ENCODE measurements at regions not wholly inside any gene's neighbourhood (a gene's known extent, or its start where the extent isn't known, plus 50 kb on each side); places are given as distances from the start of the nearest gene placed in this dataset.

DNA sequence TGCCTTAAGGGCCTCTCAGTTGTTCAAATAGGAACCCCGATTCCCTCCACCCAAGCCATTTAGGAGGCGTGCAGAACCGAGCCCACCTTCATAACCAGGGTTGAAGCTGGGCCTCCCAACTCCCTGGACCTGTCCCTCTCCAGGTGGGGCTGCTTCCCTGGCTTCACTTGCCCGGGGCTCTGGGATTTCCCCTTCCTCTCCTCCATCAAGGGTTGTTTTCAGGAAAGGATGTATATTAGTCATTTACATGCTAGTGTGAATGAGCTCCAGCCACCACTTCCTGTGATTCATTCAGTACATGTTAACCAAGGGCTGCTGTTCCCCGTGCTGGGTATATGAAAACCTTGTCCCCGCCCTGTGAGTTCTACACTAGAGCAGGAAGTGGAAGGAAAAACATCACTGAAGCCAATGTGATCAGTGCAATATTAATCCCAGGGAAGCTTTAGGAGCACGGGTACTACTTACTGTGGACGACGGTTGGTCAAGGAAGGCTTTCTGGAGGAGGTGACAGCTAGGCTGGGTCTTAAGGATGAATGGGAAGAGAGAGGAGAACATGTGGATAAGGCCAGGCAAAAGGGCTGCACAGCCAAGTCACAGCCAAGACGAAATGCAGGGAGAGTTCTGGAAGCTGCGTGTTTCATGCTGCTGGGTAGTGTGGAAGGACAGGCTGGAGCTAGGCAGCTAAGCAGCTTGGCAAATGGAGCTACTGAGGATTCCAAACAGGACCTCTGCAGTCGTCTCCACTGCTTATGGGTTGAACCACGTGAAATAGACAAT lies 150.1 kb upstream of the SHH start:
- TF ChIP-seq, protein P1, sequence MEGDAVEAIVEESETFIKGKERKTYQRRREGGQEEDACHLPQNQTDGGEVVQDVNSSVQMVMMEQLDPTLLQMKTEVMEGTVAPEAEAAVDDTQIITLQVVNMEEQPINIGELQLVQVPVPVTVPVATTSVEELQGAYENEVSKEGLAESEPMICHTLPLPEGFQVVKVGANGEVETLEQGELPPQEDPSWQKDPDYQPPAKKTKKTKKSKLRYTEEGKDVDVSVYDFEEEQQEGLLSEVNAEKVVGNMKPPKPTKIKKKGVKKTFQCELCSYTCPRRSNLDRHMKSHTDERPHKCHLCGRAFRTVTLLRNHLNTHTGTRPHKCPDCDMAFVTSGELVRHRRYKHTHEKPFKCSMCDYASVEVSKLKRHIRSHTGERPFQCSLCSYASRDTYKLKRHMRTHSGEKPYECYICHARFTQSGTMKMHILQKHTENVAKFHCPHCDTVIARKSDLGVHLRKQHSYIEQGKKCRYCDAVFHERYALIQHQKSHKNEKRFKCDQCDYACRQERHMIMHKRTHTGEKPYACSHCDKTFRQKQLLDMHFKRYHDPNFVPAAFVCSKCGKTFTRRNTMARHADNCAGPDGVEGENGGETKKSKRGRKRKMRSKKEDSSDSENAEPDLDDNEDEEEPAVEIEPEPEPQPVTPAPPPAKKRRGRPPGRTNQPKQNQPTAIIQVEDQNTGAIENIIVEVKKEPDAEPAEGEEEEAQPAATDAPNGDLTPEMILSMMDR (IDR thresholded peaks at IDR 0.05): no peak
- no peak for TF ChIP-seq POLR2A (IDR thresholded peaks at IDR 0.05)

Measured in upper lobe of left lung (tissue), 4 donors.